DMS153 treated with DMSO at 0.1 percent for 48 hours (cell line): ENCODE measurements at regions not wholly inside any gene's neighbourhood (a gene's known extent, or its start where the extent isn't known, plus 50 kb on each side); places are given as distances from the start of the nearest gene placed in this dataset.

ENCODE experiments used
- DNase-seq: peaks from one replicate; lab custom pipeline; 2025; ENCODE audit not compliant: unreplicated experiment; lab: John Stamatoyannopoulos, UW

- DNase-seq, result no peak
Observed at GRCh38 chr12:124726596-124727263, 136.9 kb downstream of the SCARB1 start.

- DNase-seq, result no peak
Observed at GRCh38 chr12:124725597-124726237, 137.9 kb downstream of the SCARB1 start.

DNA sequence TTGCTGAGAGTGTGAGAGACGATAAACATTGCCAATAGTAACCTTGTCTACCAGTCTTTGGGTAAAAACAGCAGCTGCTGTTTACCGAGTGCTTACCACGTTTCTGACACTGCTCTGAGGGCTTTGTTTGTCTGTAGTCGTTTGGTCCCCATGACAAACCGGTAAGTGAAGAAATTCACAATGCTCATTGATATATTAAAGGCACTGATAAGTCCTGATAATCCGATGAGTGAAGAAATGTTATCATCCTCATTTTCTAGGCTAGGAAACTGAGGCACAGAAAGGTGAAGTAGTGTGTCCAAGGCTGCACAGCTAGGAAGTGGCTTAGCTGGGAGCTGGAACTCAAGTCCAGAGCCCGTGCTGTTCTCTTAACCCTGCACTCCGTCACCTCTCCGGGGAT, 138.6 kb downstream of the SCARB1 start:
- no peak for DNase-seq

GRCh38 chr12:124722878-124723277, 140.8 kb downstream of the SCARB1 start:
- DNase-seq, result no peak

GRCh38 chr12:124721501-124722162, 142.0 kb downstream of the SCARB1 start:
- DNase-seq, result no peak

DNA sequence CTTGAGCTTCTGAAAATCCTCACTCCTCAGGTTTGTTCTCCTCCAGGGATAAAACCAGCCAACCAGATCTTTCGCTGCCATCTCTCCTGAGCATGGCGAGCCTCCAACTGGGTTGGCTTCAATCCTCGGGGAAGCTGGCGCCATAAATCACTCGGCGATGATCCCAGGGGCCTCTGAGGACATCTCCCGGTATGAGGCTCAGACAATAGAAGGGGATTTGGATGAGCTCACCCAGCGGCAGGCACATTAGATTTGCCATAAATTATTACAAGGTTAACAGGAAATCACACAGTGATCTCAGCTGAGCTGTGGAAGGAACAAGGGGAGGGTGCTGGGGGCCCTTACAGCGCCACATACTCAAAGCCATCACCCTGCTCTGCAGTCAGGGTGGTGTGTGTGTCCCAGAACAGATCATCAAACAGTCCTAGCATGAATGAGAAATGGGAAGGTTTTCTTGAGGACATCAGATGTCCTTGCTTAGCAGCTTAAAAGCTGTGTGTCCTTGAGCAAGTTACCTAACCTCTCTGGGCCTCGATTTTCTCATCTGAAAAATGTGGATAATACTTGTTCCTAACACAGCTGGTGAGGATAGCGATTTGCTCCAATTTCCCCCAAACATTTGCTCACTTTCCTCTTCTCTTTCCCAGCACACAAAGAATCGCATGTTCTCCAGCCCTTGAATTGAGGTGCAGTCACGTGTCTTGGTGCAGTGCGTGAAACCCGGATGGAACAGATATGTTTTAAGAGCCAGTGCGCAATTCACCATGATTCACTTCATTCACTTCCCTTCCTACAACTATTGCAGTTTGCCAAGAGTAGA, 142.8 kb downstream of the SCARB1 start:
- DNase-seq, result peak; percentile 89

- peak; percentile 88 for DNase-seq
Observed at GRCh38 chr12:124720004-124720680, 143.5 kb downstream of the SCARB1 start.

DNA sequence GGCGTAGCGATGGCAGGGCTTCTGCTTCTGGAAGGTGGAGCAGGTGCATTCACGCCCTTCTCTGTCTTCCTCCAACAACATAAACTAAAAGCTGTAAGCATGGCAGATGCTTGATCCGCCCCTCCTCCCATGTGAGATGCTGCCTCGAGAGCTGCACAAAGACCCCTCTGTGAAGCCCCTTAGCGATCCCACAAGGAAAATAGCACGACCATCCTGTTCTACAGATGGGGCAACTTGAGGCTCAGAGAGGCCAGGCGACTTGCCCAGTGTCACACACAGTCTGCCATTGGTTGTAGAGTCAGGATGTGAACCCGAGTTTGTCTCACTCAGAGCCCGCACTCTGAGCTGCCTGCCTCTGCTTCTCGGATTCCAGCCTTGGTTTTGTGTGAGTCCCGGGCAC, 144.4 kb downstream of the SCARB1 start:
- no peak for DNase-seq

- no peak for DNase-seq
Observed at GRCh38 chr12:124718458-124718857, 145.2 kb downstream of the SCARB1 start.

DNA sequence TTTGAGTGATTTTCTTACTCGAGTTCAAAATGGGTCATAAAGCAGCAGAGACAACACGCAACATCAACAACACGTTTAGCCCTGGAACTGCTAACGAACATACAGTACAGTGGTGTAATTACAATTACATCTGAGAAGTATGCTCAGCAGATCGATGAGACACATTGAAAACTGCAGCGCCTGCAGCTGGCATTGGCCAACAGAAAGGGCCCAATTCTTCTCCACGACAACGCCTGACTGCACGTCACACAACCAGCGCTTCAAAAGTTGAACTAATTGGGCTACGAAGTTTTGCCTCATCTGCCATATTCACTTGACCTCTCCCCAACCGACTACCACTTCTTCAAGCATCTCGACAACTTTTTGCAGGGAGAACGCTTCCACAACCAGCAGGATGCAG, 145.6 kb downstream of the SCARB1 start:
- no peak for DNase-seq

DNA sequence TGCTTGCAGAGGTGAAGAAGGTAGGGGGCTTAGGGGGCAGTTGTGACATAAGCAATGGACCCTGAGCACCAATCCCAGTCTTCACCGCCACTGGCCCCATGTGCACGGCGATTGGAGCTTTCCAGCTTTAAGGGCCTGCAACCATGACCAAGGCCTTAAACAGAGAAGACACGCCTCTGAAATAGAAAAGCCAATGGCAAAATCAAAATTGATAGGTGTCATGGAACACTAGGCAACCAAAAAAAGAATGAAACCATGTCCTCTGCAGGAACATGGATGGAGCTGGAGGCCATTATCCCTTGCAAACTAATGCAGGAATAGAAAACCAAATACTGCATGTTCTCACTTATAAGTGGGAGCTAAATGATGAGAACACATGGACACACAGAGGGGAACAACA, 146.3 kb downstream of the SCARB1 start:
- DNase-seq, result no peak

DNA sequence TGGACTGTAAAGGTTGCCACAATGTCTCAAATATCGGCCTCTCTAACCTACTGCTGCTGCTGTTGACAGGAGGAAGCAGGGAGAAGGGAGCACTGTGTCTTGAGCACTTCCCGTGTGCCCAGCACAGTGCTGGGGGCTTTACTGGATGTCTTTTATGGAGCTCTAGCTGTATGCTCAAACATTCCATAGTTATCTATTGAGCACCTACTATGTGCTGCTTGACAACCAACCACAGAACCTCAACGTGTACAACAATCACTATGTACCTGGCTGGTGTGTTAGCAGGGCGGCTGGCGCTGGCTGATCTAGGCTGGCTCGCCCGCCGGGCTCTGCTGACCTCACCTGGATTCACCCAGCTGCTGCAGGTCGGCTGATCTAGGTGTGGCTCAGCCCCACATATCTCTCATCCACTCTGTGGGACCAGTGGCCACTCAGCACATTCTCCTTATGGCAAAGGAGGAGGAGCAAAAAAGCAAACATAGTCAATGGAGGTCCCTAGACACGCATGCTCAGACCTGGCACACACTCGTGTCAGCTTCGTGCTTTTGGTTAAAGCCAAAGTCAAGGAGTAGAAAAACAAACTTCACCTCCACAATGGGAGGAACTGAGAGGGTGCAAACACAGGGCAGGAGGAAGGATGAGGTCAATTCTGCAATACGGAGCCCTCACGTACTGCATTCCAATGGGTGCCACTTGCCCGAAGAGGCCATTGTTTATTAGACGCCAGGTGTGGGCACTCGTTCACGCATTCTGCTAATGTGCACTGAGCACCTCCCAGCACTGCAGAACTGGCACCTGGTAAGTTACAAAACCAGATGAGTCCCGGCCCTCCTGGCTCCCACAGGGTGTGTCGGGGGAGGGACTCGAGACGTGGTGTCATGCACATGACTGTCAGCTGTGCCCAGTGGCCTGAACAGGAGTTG, 147.2 kb downstream of the SCARB1 start:
- peak; percentile 59 for DNase-seq

- DNase-seq, result peak; percentile 85
Observed at GRCh38 chr12:124715121-124715990, 147.9 kb upstream of the NCOR2 start.

- DNase-seq, result no peak
Observed at GRCh38 chr12:124713436-124714082, 146.1 kb upstream of the NCOR2 start.

GRCh38 chr12:124713041-124713435, 145.6 kb upstream of the NCOR2 start:
- DNase-seq, result no peak

DNA sequence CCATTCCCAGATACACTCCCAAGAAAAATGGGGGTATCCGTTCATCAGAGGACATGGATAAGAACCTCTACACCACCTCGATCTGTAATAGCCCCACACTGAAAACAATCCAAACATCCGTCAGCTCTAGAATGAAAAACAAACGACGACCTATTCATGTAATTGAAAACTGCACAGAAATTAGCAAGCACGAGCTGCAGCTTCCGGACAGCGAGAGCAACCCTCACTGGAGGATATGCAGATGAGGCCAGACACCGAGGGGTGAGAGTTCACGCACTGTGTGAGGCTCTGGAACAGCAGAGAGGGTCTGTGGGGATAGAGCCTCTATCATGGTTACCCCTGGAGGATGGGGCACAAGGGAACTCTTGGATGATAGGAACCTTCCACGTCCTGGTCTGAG, 143.9 kb upstream of the NCOR2 start:
- DNase-seq, result no peak

- no peak for DNase-seq
Observed at GRCh38 chr12:124709722-124710687, 142.6 kb upstream of the NCOR2 start.
